Hindlimb muscle (tissue), 1 donor: ENCODE measurements at regions not wholly inside any gene's neighbourhood (a gene's known extent, or its start where the extent isn't known, plus 50 kb on each side); places are given as distances from the start of the nearest gene placed in this dataset.
"Not testable (repeated sequence)": the region's sequence is repeated elsewhere in the genome, so short reads cannot be mapped to it uniquely, and the experiment has no call there.

ENCODE experiments used
- DNase-seq: peaks from one replicate; pipeline ENCODE4 v3.0.0-alpha.2; 2013

DNA sequence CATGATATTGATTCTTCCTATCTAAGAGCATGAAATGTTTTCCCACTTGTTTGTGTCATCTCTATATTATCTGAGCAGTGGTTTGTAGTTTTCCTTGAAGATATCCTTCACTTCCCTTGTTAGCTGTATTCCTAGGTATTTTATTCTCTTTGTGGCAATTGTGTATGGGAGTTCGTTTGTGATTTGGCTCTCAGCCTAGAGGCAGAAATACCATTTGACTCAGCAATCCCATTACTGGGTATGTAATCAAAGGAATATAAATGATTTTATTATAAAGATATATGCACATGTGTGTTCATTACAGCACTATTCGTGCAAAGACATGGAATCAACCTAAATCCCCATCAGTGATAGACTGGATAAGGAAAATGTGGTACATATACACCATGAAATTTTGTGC is 172.7 kb upstream of the IL15 start:
- no peak for DNase-seq

DNA sequence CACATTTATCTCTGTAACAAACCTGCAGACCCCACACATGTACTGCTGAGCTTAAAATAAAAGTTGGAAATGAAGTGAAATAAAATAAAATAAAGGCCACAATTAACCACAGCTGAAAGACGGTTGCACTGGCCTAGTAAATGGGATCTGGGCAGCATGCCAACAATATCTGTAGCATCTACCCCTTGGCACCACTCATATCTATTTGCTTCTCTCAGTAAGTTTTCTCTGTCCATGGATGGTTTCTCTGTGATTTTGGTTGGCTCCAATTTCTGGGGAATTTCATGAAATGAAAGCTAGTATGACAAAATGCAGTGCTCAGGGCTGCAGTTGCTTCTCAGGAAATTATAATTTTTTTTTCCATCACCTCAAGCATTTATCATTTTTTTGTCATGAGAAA is 172.0 kb upstream of the IL15 start:
- DNase-seq, result no peak

DNA sequence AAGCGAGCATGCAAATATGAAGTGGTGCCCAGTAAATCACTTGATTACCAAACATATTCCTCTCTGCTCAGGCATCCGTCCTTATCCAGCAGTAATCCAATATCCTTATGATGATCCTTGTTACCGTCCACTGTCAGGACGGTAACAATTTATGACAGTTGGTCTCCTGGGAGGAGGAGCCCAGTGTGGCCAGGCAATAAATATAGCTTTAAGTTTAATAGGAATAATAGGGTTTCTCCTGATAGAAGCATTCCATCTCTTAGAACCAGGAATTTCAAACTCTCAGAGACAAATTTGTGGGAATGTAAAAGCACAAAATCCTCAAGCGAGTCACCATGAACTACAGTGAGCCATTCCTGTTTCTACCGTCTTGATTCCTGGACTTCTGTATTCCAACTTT is 171.2 kb upstream of the IL15 start:
- no peak for DNase-seq

DNA sequence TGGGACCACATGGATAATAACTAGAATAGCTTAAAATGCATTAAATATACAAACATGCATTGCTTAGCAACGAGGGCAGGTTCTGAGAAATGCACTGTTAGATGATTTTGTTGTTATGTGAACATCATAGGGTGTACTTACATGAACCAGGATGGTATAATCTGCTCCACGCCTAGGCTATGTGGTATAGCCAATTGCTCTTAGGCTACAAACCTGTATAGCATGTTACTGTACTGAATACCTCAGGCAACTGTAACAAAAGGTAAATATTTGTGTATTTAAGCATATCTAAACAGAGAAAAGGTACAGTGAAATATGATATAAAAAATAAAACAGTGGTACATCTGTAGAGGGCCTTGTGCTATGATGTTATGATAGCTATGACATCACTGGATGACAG is 169.2 kb upstream of the IL15 start:
- peak; percentile 19 for DNase-seq

DNA sequence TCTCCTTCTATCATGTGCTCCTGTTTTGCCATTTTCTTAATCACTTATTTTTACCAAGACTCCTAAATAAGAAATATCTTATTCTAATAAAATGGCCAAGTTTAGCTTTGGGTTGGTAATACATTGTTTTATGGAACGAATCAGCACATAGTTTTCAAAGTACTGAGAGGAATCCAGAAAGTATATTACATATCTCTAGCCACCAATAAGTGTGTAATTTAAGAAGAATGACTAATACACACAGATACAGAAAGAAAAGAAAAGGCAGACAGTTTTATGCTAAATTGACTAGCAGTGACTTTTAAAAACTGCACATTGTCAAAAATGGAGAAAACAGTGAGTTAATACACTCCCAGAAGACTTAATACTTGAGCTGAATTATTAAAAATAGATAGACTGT is 167.0 kb upstream of the IL15 start:
- no peak for DNase-seq

DNA sequence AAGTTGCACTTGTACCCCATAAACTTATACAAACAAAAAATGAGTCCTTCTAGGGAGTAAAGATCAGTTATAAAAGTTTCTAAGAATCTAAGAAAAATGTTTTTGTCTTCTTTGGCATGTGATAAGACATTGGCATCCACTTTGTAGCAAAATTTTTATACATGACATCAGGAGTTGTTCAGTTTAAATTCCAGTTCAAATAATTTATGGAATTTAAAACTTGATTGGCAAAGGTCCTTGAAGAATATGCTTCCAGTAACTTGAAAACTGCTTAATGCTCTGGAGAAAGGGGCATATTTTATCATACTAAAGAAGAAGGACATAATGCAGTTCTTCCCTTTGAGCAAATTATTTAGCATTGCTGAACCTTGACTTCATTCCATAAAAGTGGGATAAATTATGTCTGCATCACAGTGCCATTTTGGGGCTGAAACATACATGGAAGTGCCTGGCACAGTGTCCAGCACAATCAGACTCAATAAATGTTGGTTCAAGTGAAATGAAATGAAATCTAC is 163.3 kb upstream of the IL15 start:
- no peak for DNase-seq

DNA sequence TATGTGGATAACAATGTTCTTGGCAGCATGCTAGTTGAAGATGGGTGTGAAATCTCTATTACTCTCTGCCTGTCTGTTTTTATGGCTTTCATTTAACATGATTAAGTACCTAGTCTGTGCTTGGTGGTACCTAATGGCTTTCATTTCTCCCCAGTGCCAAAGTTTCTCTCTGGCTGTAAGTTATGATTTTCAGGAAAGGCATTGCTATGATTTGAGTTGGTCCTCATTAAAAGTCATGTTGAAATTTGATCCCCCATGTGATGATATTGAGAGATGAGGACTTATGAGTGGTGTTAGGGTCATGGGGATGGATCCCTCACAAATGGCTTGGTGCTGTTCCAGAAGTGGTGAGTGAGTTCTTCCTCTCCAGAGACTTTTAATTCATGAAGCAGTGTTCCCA is 162.4 kb upstream of the IL15 start:
- DNase-seq, result no peak

DNA sequence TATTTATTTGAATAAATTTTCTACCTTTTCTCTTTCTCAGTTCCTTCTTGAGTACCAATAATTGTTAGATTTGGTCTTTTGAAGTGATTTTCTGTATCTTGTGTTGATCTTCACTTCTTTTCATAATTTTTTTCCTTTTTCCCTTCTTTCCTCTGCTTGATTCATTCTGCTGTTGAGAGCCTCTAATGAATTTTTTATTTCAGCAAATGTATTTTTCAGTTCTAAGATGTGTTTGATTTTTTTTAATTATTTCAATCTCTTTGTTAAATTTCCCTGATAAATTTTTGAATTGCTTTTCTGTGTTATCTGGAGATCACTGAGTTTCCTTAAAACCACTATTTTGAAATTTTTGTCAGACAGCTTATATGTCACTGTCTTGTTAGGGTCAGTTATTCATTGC is 155.4 kb upstream of the IL15 start:
- no peak for DNase-seq

DNA sequence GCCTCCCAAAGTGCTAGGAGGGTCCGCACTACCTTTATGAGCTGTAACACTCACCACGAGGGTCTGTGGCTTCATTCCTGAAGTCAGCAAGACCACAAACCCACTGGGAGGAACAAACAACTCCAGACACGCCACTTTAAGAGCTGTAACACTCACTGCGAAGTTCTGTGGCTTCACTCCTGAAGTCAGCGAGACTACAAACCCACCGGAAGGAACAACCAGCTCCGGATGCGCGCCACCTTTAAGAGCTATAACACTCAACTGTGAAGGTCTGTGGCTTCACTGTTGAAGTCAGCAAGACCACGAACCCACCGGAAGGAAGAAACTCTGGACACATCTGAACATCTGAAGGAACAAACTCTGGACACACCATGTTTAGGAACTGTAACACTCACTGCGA is 152.1 kb upstream of the IL15 start:
- DNase-seq, result not testable (repeated sequence)

DNA sequence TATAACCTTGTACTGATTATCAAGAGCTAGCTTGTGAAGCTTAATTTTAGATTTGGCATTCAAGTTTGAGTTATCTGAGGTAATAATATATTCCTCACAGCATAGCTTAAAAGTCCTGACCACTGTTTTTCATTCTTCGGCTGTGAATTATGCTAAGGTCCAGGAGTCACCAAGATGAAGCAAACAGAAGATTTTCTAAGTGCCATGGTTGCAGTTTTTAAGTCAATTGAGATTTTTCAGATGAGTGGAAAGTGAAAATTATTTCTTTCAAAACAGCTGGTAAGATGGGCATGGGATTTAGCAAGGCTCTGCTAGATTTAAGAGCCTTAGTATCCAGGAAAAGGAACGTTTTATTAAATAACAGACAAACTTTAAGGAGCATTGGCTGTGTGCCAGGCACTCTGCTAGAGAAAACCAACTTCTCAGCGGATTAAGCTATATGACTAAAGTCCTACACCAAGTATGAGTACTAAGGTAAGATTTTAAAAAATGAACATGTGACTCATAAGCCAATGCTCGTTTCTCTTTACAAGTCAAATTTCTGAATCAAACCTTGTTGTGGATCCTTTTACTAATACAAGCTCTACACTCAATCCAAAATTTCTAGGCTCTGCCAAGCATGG is 149.9 kb upstream of the IL15 start:
- peak; percentile 5 for DNase-seq

DNA sequence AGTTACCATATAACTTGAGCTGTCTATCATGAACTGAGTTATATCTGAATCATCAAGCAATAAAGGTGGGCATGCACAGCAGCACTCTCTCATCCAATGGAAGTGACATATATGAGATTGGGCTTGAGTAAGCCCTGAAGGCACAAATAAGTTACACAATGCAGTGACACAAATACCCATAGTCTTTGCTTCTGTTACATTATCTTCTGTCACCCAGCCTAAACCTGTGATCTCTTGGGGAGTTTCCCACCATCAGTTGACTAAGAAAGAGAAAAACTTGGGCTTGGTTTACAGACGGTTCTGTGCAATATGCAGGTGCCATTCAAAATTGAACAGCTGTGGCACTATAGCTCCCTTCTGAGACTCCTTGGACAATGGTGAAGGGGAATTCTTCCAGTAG is 138.8 kb upstream of the IL15 start:
- DNase-seq, result no peak

DNA sequence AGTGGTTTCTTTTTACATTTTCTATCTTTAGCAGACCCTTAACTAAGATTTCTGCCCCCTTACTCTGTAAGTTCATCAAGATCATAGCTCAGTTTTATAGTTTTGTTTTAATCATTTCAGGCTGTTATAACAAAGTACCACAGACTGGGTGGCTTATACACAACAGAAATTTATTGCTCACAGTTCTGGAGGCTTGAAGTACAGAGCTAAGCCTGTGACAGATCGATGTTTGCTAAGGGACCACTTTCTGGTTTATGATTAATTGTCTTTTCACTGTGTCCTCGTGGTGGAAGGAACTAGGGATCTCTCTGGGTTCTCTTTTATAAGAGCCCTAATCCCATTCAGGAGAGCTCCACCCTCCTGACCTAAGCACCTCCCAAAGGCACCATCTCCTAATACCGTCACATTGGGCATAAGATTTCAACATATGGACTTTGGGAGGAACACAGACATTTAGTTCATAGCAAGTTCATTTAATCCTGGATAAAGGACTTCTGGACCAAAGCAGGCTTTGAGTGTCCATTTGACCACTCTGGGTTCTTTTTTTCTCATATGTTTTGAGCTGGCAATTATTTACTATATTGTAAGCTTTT is 137.0 kb upstream of the IL15 start:
- DNase-seq, result no peak

DNA sequence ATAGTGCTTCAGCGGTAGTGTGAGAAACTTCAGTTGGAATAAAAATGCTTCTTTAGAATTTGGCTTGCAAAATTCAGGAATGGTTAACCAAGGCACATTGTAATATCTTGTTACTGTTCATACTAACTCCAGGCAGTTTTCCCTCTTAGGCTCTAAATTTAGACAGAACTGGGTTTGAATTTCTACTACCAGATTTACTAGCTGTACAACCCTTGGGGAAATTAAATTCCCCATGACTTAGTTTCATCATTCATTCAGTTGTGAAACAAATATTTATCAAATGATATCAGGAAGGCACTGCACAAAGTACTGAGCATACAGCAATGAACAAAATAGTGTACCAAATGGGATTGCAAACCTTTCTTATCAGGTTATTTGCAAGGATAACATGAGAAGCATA is 135.0 kb upstream of the IL15 start:
- no peak for DNase-seq

DNA sequence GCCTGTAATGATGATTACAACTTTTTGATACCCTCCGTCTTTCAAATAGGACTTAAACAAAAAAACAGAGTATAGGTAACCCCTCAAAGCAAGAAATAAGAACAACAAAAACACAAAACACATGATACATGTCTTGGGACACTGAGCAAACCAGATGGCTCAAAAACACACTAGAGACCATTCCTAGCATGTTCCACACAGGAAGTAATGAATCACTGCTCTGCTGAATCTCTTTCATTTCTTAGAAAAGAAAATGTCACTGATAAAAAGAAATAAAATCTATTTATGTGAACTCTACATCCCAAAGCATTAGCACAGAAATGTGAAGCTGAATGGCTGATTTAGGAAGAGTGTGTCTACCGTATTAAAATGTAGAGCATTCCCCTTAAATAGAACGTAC is 134.5 kb upstream of the IL15 start:
- DNase-seq, result peak; percentile 6

DNA sequence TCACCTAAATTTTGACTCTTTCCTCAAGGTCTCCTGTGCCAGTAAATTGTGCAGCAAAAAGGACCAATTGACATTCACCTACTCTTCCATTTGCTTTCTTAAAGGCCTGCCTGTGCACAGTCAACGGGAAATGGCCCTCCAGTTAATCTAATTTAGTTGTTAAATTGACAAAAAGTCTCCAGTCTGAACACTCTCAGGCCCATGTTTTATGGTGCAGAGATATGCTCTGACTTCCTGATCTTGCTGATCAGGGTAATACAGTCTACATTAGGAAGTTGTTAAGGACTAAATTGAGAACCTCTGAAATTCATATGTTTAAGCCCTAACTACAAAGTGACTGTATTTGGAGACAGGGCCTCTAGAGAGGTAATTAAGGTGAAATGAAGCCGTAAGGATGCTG is 133.6 kb upstream of the IL15 start:
- no peak for DNase-seq

DNA sequence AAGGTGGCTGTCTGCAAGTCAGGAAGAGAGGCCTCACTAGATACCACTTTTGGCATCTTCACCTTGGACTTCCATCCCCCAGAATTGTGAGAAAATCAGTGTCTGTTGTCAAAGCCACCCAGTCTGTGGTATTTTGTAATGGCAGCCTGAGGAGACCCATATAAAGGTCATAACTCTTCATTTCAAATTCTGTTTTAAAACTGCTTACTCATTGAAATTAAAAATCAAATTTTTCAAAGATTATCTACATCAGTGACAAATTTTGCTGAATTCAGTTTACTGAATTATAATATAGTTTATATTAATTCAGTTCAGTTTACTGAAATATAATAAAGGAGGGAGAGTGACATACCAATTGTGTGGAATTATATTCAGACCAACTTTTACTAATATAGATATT is 133.1 kb upstream of the IL15 start:
- DNase-seq, result no peak

DNA sequence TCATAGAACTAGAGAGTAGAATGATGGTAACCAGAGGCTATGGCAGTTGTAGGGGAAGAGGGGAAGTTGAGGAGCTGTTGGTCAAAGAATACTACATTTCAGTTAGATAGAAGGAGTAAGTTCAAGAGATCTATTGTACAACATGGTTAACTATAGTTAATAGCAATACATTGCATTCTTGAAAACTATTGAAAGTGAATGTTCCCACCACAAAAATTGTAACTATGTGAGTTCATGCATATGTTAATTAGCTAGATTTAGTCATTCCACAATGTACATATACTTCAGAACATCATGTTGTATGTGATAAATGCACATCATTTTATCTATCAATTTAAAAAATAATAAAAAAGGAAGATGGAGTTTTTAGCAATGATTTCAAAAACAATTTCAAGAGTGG is 125.3 kb upstream of the IL15 start:
- DNase-seq, result no peak

DNA sequence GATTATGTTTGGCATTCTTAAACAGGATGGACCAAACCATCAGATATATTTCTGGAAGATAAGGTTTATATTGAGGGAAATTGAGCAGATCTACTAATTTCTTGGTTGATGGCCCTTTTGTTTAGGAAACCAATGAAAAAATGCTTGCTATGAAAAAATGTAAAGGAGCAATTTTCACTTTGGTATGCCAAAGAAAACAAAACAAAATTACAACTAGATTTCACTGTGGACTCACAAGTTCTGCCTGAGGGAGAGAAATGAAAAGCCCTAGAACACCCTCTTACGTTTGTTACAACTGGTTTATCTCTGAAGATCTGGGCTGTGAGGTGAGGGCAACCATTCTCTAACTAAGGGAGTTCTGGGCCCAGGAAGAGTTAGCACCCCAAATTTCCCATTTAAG is 122.5 kb upstream of the IL15 start:
- no peak for DNase-seq

DNA sequence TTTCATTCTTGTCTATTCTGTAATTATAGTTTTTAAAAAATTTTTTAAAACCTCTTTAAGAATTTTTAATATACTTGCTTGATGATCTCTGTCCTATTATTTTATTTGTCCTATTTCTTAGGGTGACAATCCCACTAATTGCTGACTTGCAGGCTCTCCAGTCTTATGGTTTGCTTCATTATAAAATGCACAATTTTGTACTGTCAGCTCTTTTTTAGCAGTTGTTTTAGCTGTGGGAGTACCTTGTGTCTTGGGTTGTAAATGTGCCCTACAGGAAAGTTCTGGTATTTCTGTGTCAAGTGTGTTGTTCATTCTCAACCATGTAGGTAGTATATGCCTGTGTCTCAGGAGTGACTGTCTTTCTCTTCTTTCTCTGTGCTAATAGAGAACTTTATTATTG is 118.2 kb upstream of the IL15 start:
- DNase-seq, result no peak

DNA sequence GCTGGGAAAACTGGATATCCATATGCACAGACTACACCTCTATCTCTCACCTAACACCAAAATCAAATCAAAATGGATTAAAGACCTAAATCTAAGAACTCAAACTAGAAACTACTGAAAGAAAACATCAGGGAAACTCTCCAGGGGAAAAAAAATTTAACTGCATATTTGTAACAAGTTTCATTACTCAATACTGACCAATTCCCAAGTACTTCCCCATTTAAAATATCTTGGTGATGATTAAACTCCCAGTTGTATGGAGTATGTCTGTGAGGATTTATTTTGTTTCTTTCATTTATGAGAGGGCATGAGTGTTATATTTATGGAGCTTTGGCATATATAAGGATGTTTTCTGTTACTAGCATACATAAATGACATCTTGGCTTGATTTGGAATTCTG is 112.3 kb upstream of the IL15 start:
- no peak for DNase-seq

DNA sequence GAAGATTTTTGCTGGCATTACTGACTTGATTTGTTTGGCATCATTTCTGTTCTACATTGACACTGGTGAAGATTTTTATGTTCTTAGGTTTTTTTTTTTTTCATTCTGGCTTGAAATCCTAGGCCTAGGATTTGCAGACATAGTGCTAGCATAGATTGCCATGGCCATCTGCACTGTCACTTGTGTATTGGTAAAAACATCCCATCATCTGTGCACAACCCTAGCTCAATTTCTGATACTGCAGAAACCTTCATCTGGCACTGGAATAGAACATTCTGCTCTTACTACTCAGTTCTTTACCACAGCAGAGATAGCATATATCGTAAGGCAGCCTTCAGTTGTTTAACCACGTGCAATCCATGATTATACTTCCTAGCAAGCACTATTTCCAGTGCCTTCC is 111.5 kb upstream of the IL15 start:
- no peak for DNase-seq

DNA sequence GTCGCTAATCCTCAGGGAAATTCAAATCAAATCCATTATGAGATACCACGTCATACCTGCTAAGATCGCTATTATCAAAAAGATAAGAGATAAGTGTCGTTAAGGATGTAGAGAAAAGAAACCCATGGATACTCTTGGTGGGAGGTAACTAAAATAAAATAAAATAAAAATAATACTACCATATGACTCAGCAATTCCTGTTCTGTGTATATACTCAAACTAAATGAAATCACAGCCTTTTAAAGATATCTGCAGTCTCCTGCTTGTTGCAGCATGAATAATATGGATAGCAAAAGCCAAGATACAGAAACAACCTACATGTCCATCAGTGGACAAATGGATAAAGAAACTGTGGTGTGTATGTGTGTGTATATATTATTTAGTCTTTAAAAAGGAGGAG is 105.8 kb upstream of the IL15 start:
- no peak for DNase-seq

DNA sequence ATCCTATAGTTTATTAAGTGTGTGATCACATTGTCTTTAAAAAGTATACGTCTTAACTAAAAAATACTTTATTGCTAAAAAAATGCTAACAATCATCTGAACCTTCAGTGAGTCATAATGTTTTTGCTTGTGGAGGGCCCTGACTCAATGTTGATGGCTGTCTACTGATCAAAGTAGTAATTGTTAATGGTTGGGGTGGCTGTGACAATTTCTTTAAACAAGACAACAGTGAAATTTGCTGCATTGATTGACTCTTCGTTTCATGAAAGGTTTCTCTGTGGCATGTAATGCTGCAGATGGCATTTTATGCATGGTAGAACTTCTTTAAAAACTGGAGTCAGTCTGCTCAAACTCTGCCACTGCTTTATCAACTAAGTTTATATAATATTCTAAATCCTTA is 101.4 kb upstream of the IL15 start:
- no peak for DNase-seq

DNA sequence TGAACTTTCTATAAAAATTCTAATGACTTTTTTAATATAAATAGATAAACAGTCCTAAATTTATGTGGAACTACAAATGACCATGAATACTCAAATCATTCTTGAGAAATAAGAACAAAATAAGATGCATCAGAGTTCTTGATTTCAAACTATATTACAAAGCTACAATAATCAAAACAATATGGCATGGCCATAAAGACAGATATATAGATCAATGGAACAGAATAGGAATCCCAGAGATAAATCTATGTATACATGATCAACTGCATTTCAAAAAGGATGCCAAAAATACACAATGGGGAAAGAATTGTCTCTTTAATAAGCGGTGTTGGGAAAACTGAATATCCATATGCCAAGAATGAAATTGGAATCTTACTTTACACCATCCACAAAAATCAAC is 98.4 kb upstream of the IL15 start:
- DNase-seq, result no peak

DNA sequence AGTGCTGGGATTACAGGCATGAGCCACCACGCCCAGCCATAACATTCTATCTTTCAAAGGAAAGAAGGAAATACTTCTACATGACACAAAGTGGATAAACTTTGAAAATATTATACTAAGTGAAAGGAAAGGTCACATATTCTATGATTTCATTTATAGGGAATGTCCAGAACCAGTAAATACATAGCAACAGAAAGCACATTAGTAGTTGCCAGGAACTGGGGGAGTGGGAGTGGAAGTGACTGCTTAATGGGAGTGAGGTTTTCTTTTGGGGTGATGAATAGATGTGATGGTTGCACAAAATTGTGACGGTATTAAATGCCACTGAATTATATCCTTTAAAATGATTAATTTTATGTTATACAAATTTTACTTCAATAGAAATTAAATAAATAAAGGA is 95.7 kb upstream of the IL15 start:
- DNase-seq, result no peak
